Epithelial cell of esophagus (primary cell): ENCODE measurements at regions not wholly inside any gene's neighbourhood (a gene's known extent, or its start where the extent isn't known, plus 50 kb on each side); places are given as distances from the start of the nearest gene placed in this dataset.
A peak's percentile ranks its signal among the peaks of the same experiment; 100 is the strongest.

Source experiments
- DNase-seq: peaks from one replicate; pipeline ENCODE4 v3.0.0; 2010; ENCODE audit warnings: low read depth
- H3K4me3 ChIP-seq: 2 replicates; pipeline ENCODE4 v1.5.1; 2011; ENCODE audit warnings: mild to moderate bottlenecking, low read length, control low read depth
- CTCF ChIP-seq: IDR thresholded peaks from 2 replicates; pipeline ENCODE4 v1.5.1; 2011; ENCODE audit warnings: low read depth, mild to moderate bottlenecking, low read length, control low read depth, inconsistent platforms; ENCODE audit not compliant: insufficient read depth; ENCODE audit errors: missing control alignments

GRCh38 chr13:44280456-44280855, 93.2 kb upstream of the SERP2 start:
- TF ChIP-seq CTCF: no peak
- DNase-seq: peak; percentile 71
- no peak overlapping the region for H3K4me3 ChIP-seq

- no peak for DNase-seq
- H3K4me3 ChIP-seq: no peak overlapping the region
- no peak for TF ChIP-seq CTCF
Observed at GRCh38 chr13:44281252-44282000, 92.2 kb upstream of the SERP2 start.

GRCh38 chr13:44283600-44283999, 90.0 kb upstream of the SERP2 start:
- no peak for TF ChIP-seq CTCF
- no peak for DNase-seq
- H3K4me3 ChIP-seq: no peak overlapping the region

GRCh38 chr13:44287958-44288357, 85.7 kb upstream of the SERP2 start:
- no peak overlapping the region for H3K4me3 ChIP-seq
- DNase-seq: no peak
- no peak for TF ChIP-seq CTCF

- H3K4me3 ChIP-seq: no peak overlapping the region
- no peak for TF ChIP-seq CTCF
- no peak for DNase-seq
Observed at GRCh38 chr13:44292545-44292944, 81.1 kb upstream of the SERP2 start.

GRCh38 chr13:44293374-44293773, 80.2 kb upstream of the SERP2 start:
- TF ChIP-seq CTCF: no peak
- H3K4me3 ChIP-seq: no peak overlapping the region
- DNase-seq: no peak

GRCh38 chr13:44293908-44294735, 79.5 kb upstream of the SERP2 start:
- DNase-seq: peak; percentile 28
- no peak for TF ChIP-seq CTCF
- no peak overlapping the region for H3K4me3 ChIP-seq
